Fibroblast of peridontal ligament (primary cell): ENCODE measurements at regions not wholly inside any gene's neighbourhood (a gene's known extent, or its start where the extent isn't known, plus 50 kb on each side); places are given as distances from the start of the nearest gene placed in this dataset.
"Not testable (repeated sequence)": the region's sequence is repeated elsewhere in the genome, so short reads cannot be mapped to it uniquely, and the experiment has no call there.

Source experiments
- DNase-seq: peaks from one replicate; pipeline ENCODE4 v3.0.0-alpha.2; 2010; ENCODE audit errors: extremely low read depth

- not testable (repeated sequence) for DNase-seq
These were observed 108.2 kb downstream of the SPATA31A1 start for GRCh38 chr9:39463696-39464095.

GRCh38 chr9:39464122-39464777, 108.8 kb downstream of the SPATA31A1 start:
- peak; percentile 78 for DNase-seq

- DNase-seq, result not testable (repeated sequence)
These were observed 119.0 kb downstream of the SPATA31A1 start for GRCh38 chr9:39474499-39474898.

- DNase-seq, result not testable (repeated sequence)
These were observed 127.6 kb downstream of the SPATA31A1 start for GRCh38 chr9:39483073-39483472.

- not testable (repeated sequence) for DNase-seq
These were observed 128.4 kb downstream of the SPATA31A1 start for GRCh38 chr9:39483880-39484279.

- DNase-seq, result not testable (repeated sequence)
These were observed 128.8 kb downstream of the SPATA31A1 start for GRCh38 chr9:39484292-39484691.

- not testable (repeated sequence) for DNase-seq
These were observed 132.0 kb downstream of the SPATA31A1 start for GRCh38 chr9:39487477-39487876.

- DNase-seq, result not testable (repeated sequence)
These were observed 140.8 kb downstream of the SPATA31A1 start for GRCh38 chr9:39496248-39496647.

GRCh38 chr9:39503178-39503577, 147.7 kb downstream of the SPATA31A1 start:
- not testable (repeated sequence) for DNase-seq

- DNase-seq, result not testable (repeated sequence)
These were observed 172.0 kb downstream of the SPATA31A1 start for GRCh38 chr9:39527387-39528029.

GRCh38 chr9:39532597-39532996, 177.1 kb downstream of the SPATA31A1 start:
- not testable (repeated sequence) for DNase-seq

- not testable (repeated sequence) for DNase-seq
These were observed 177.7 kb downstream of the SPATA31A1 start for GRCh38 chr9:39533001-39533762.

- not testable (repeated sequence) for DNase-seq
These were observed 178.5 kb downstream of the SPATA31A1 start for GRCh38 chr9:39533763-39534548.

GRCh38 chr9:39534897-39535296, 179.4 kb downstream of the SPATA31A1 start:
- not testable (repeated sequence) for DNase-seq

- DNase-seq, result not testable (repeated sequence)
These were observed 186.7 kb downstream of the SPATA31A1 start for GRCh38 chr9:39542157-39542556.

GRCh38 chr9:39545079-39545478, 189.6 kb downstream of the SPATA31A1 start:
- DNase-seq, result not testable (repeated sequence)

- DNase-seq, result not testable (repeated sequence)
These were observed 195.1 kb downstream of the SPATA31A1 start for GRCh38 chr9:39550573-39550972.

GRCh38 chr9:39551544-39551943, 196.1 kb downstream of the SPATA31A1 start:
- DNase-seq, result not testable (repeated sequence)

GRCh38 chr9:39552242-39552881, 196.9 kb downstream of the SPATA31A1 start:
- DNase-seq, result not testable (repeated sequence)

- DNase-seq, result not testable (repeated sequence)
These were observed 198.9 kb downstream of the SPATA31A1 start for GRCh38 chr9:39554352-39554751.

- DNase-seq, result not testable (repeated sequence)
These were observed 203.9 kb downstream of the SPATA31A1 start for GRCh38 chr9:39559384-39559783.
